ENCODE measurements at regions not wholly inside any gene's neighbourhood (a gene's known extent, or its start where the extent isn't known, plus 50 kb on each side); places are given as distances from the start of the nearest gene placed in this dataset.

DNA sequence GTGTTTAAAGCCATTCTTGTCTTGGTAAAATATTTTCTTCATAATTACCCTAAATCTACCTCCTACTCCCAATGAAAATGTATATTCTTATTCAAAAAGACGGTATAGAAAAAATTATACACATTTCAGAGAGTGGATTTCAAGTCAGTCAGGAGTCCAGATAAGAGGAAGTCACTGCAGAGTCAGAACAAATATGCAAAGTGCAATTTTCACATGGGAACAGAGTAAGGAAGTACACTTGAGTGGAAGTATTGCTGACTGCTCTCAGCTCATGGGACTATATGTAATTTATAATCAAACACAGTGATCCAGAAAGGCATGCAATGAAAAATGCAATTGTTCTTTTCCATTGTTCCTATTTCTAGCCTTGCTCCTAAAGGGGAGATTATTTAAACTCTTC lies 1128.0 kb downstream of the AACS start:
- TF ChIP-seq, protein P1, sequence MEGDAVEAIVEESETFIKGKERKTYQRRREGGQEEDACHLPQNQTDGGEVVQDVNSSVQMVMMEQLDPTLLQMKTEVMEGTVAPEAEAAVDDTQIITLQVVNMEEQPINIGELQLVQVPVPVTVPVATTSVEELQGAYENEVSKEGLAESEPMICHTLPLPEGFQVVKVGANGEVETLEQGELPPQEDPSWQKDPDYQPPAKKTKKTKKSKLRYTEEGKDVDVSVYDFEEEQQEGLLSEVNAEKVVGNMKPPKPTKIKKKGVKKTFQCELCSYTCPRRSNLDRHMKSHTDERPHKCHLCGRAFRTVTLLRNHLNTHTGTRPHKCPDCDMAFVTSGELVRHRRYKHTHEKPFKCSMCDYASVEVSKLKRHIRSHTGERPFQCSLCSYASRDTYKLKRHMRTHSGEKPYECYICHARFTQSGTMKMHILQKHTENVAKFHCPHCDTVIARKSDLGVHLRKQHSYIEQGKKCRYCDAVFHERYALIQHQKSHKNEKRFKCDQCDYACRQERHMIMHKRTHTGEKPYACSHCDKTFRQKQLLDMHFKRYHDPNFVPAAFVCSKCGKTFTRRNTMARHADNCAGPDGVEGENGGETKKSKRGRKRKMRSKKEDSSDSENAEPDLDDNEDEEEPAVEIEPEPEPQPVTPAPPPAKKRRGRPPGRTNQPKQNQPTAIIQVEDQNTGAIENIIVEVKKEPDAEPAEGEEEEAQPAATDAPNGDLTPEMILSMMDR (IDR thresholded peaks at IDR 0.05 in 4 of 5, conservative IDR thresholded peaks at IDR 0.05 in 1 of 5): no peak
- no peak for TF ChIP-seq POLR2A (IDR thresholded peaks at IDR 0.05)

All from gastrocnemius medialis (tissue), 4 donors.